Body of pancreas (tissue), 4 donors: ENCODE measurements at regions not wholly inside any gene's neighbourhood (a gene's known extent, or its start where the extent isn't known, plus 50 kb on each side); places are given as distances from the start of the nearest gene placed in this dataset.

Source experiments
- CTCF ChIP-seq, 7 experiments: fragments of 450-650 bp in 4 of 7; fragments of 200-600 bp in 3 of 7; sonication (generic) in 3 of 7; IDR thresholded peaks; one replicate each; pipeline ENCODE4 v1.5.1; 2016 to 2019; ENCODE audit warnings: antibody characterized with exemption in 7 of 7
- POLR2A ChIP-seq, 3 donors: fragments of 450-650 bp; IDR thresholded peaks; one replicate each; pipeline ENCODE4 v1.6.1; 2016; ENCODE audit warnings: antibody characterized with exemption in 3 of 3, mild to moderate bottlenecking in 2 of 3

GRCh38 chr14:97428808-97429440, 631.7 kb downstream of the VRK1 start:
- no peak for TF ChIP-seq CTCF (IDR thresholded peaks at IDR 0.05)
- TF ChIP-seq POLR2A (IDR thresholded peaks at IDR 0.05) = no peak
